NB4 (cell line): ENCODE measurements at regions not wholly inside any gene's neighbourhood (a gene's known extent, or its start where the extent isn't known, plus 50 kb on each side); places are given as distances from the start of the nearest gene placed in this dataset.

ENCODE experiments used
- POLR2A ChIP-seq: IDR thresholded peaks from 2 replicates; pipeline ENCODE4 v1.6.1; 2011; ENCODE audit warnings: mild to moderate bottlenecking; ENCODE audit not compliant: insufficient read length; ENCODE audit errors: extremely low read depth
- TF ChIP-seq, protein P1 (sequence below): IDR thresholded peaks from one replicate; pipeline ENCODE4 v1.5.1; 2012; ENCODE audit warnings: low read depth, low read length
- TF ChIP-seq, protein P2 (sequence below): IDR thresholded peaks from 2 replicates; pipeline ENCODE4 v1.6.1; 2011; ENCODE audit warnings: low read depth, low read length

DNA sequence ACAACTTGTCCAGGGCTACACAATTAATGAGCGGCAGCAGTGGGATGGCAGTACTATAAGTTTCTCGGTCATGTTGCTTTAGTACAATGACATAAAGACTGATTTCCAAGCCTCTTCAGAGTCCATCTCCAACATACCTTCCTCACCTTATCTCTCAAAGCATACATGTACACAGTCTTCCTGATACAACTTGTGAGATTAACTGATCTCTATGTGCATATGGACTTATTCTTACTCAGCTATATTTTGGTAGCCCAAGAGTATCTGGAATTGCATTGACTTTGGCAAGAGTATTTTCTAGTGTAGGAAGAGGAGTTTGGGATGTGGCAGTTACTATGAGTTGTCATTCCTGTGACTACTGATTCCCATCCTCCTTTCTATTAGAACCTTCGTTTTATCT, 575.0 kb downstream of the EDEM1 start:
- TF ChIP-seq, protein P1, sequence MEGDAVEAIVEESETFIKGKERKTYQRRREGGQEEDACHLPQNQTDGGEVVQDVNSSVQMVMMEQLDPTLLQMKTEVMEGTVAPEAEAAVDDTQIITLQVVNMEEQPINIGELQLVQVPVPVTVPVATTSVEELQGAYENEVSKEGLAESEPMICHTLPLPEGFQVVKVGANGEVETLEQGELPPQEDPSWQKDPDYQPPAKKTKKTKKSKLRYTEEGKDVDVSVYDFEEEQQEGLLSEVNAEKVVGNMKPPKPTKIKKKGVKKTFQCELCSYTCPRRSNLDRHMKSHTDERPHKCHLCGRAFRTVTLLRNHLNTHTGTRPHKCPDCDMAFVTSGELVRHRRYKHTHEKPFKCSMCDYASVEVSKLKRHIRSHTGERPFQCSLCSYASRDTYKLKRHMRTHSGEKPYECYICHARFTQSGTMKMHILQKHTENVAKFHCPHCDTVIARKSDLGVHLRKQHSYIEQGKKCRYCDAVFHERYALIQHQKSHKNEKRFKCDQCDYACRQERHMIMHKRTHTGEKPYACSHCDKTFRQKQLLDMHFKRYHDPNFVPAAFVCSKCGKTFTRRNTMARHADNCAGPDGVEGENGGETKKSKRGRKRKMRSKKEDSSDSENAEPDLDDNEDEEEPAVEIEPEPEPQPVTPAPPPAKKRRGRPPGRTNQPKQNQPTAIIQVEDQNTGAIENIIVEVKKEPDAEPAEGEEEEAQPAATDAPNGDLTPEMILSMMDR = no peak
- no peak for TF ChIP-seq POLR2A
- TF ChIP-seq, protein P2, sequence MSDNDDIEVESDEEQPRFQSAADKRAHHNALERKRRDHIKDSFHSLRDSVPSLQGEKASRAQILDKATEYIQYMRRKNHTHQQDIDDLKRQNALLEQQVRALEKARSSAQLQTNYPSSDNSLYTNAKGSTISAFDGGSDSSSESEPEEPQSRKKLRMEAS = no peak
